SU-DHL-6 (cell line): ENCODE measurements at regions not wholly inside any gene's neighbourhood (a gene's known extent, or its start where the extent isn't known, plus 50 kb on each side); places are given as distances from the start of the nearest gene placed in this dataset.

Source experiments
- CTCF ChIP-seq: fragments of 200-600 bp; sonication (generic); IDR thresholded peaks from one replicate; pipeline ENCODE4 v1.5.1; 2017; ENCODE audit warnings: antibody characterized with exemption, mild to moderate bottlenecking, low read length, moderate library complexity; ENCODE audit not compliant: insufficient read depth, poor library complexity, severe bottlenecking
- EZH2phosphoT487 ChIP-seq: fragments of 200-600 bp; sonication (generic), shearing (Covaris generic); conservative IDR thresholded peaks from 2 replicates; pipeline ENCODE4 v1.6.1; 2018; ENCODE audit warnings: mild to moderate bottlenecking, antibody characterized with exemption, low read length, moderate library complexity, mixed read lengths

- TF ChIP-seq CTCF (no peak), EZH2phosphoT487 (no peak)
Measured at GRCh38 chr2:216284708-216285107, 87.6 kb downstream of the MARCHF4 start.
